GM18505 (cell line): ENCODE measurements at regions not wholly inside any gene's neighbourhood (a gene's known extent, or its start where the extent isn't known, plus 50 kb on each side); places are given as distances from the start of the nearest gene placed in this dataset.

Experiments used
- ATAC-seq: cut with Tn5 transposase; IDR thresholded peaks from one replicate; pipeline ENCODE4 v1.9.1; 2021; ENCODE audit not compliant: unreplicated experiment
- POLR2A ChIP-seq: IDR thresholded peaks from 4 replicates; pipeline ENCODE4 v1.6.1; 2011; ENCODE audit warnings: borderline replicate concordance; ENCODE audit not compliant: insufficient read depth, insufficient read length; ENCODE audit errors: extremely low read depth

DNA sequence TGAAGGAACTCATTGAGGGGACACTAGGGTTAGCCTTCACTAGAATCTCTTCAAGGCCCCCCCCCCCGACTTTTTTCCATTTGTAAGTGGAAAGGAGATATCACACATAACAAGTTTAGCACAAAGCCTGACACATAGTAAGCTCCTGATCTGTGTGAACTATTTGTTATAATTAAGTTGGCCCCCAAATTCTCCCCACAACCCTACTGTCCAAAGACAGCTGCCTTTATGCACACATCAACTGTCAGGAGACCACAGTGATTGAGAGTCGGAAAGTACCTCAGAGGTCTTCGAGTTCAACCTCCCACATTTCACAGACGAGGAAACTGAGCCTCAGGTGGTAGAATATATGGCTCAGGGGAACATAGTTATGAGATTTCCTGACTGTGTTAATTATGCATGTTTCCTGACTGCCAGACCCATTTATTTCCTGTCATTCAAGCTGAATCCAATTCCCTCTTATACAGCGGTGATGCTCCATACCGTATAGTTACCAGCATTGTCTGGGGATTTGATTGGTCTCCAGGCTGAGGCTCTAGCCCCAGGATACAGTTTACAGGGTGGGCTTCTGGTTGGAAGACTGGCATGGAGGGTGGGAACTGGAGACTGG is 227.4 kb upstream of the CMC1 start:
- ATAC-seq = no peak
- no peak for TF ChIP-seq POLR2A

DNA sequence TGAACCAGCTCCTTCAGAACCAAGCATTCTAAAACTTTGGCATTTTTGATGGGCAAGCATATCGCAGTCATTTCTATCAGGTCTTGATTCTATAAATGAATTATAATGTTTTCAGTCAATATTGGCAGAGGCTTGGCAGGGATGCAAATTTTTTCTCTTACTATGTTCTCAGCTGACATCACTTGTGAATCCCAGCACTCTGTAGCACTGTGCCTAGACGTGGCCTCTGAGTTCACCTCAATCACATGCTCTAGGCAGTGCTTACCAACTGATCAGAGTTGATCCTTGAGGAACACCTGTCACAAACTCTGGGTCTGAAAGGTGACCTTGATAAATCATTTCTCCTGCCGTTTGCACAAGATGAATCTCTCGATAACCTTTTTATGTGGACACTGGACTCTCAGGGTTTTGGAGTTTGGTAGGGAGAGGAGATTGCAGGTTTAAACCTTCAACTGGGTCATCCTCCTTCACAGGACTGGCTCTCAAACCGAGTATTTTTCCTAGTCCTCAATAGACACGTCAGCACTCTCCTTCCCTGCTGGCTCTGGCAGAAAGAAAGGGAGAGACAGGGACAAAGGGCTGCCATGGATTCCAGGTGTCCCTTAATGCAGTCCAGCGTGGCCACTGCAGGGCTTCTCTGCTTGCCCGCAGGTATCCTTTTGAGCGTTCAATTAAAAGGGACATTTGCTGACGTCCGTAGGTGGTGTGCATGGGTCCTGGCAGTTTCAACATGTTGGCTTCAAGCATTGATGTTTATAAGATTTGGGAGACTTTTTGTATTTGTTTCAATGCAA is 222.3 kb upstream of the CMC1 start:
- no peak for ATAC-seq
- TF ChIP-seq POLR2A = no peak

DNA sequence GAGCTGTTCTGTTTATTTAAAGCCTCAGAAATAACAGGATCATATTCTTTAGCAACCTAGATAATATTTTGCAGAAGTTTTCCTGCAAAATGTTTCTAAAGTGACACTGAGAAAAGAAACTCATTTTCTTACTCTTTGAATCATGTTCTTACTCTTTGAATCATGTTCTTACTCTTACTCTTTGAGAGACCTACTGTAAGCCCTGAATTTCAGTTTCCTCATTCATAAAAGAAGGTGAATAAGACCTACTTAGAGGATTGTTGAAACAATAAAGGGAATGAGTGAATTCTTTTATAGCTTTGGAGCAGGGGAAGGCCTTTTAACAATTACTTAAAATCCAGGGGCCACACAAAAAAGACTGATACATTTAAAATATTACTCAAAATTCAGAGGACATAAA is 221.7 kb upstream of the CMC1 start:
- no peak for ATAC-seq
- no peak for TF ChIP-seq POLR2A

DNA sequence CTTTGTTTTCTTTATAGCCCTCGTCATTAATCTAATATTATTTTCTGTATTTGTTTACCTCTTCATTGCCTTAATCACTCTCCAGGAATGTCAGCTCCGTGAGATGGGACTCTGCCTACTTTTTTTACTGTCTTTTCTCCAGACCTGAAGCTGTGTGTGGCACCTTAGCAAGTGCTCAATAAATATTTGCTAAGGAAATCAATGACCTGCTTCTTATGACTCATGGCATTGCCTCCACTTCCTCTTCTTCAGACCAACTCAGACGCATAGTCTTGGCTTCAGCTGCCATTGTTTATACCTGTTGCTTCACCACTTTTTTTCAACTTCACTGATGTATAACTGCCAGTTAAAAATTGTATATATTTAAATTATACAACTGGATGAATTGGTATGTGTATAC is 218.5 kb upstream of the CMC1 start:
- no peak for ATAC-seq
- TF ChIP-seq POLR2A = no peak

DNA sequence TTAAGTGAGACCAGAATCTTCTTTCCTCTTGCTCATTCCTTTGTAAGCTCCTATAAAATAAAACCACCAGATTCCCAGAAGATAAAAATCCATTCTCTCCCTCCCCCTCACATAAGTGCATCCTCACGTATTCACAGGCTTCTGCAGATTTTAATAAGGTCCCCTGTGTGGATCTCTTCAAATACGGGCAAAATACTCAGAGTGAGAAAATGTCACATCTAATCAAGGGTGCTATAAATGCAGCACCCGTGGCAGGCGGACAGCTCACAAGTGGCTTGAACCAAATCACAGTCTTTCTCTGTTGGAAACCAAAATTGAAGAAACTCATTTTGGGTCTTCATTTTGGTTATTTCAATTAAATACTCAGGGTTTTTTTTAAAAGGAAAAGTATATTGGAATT is 212.9 kb upstream of the CMC1 start:
- TF ChIP-seq POLR2A = no peak
- ATAC-seq = no peak

DNA sequence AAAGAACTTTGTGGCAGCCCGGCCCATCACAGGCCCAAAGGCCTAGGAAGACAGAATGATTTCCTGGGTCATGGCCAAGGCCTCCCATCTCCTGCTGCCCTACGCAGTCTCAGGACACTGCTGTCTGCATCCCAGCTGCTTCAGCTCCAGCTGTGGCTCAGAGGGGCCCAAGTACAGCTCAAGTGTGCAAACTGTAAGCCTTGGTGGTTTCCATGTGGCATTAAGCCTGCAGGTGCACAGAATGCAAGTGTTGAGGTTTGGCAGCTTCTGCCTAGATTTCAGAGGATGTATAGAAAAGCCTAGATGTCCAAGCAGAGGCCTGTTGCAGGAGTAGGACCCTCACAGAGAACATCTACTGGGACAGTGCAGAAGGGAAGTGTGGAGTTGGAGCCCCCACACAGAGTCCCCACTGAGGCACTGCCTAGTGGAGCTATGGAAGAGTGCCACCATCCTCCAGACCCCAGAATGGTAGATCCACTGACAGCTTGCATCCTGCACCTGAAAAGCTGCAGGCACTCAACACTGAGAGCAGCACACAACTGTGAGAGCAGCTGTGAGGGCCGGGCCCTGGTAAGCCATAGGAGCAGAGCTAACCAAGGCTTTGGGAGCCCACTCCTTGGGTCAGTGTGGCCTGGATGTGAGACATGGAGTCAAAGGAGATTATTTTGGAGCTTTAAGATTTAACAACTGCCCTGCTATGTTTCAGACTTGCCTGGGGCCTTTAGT is 208.2 kb upstream of the CMC1 start:
- no peak for TF ChIP-seq POLR2A
- ATAC-seq = no peak

DNA sequence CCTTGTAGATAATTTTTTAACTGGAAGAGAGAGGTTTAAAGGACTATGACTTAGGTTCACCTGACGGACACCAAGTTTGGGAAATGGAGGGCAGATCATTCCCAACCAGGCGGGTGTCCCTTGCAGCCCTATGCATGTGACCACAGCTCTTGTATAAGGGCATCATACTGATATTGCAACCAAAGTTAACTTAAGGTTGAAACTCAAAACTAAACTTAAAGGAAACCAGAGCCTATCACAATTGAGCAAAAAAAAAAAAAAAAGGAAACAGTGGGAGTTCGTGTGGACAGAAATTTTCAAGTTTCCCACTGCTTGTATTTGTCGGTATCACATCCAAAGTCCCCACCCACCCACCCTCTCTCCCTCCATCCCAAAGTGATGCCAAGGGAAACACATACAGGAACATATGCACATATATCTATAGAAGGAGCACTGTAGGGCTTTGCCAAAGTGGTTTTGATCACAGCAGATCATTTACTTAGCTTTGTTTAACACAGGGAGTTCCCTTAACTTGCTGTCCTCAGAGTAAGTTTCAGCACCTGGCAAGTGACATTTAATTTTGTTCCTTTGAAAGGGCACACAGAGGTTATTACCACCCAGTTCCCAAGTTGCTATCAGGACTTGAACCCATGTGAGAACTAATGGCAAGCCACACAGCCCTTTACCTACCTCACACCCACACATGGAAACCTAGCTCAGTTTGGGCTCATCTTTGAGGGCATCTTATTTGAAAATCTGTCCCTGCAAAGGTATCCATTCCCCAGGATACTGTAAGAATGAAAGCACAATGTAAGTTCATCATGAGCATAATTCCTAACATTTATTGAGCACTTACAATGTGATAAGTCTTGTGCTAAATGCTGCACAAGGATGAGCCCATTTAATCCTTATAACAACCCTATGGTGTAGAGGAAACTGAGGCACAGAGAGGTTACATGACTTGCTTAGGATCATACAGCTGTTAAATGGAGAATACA is 204.5 kb upstream of the CMC1 start:
- ATAC-seq = peak; percentile 49
- no peak for TF ChIP-seq POLR2A

DNA sequence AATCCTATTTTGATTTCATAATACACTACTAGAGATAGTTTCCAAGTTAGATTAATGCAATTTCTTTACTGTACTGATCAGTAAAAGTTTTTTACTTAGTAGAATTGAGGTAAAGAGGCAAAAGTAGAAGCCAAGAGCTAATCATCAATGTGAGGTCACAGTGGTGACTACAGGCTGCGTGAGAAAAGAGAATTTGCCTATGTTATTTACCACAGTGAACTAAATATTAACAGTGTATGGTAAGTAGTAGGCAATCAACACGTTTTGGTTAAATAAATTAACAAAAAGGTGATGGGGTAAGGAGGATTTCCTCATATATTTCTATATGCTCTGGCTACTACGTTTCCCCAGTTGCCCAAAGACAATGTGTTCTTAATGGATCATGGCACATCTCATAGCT is 202.2 kb upstream of the CMC1 start:
- no peak for ATAC-seq

DNA sequence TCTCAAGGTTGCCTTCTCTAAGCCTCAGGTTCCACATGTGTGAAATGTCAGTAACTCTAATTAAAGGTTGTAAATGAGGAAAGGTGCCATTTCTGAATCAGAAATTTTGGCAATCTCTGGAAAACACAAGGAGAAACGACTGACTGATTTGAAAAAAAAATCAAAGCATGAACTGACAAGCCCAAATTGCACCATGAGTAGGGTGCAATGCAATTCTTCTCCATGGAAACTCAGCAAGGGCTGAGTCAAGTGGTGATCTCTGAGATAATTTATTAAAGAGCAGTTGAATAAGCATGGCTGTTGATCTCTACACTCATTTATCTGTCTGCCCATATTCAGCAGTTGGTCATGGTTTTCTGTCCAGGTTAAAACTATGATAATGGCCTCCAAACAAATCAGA is 201.6 kb upstream of the CMC1 start:
- TF ChIP-seq POLR2A = no peak
- no peak for ATAC-seq

More for the DNA sequence above, 202.2 kb upstream of the CMC1 start:
- no peak for TF ChIP-seq POLR2A

DNA sequence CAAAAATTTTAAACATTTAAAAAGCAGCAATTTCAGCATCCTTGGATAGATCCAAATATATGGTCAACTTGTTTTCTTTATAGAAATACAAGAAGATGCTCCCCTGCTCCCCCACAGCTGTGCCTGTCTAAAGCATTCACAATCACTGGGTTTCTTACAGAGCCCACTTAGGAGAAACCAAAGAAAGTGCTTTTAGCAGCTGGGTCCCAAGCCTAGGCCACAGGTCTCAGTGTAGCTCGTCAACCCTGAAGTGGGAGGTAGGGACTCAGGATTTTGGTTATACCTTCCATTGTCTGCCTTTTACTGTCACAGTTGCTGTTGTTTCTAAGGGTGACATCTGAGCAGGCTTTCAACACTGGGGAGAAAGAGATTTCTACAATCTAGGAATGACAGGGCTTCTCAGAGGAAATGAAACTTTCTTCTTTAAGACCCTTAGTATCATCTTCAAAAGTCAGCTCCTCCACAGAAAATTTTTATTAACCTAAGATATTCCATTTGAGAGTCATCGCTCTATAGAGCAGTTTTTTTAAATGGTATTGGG is 199.3 kb upstream of the CMC1 start:
- TF ChIP-seq POLR2A = no peak
- ATAC-seq = peak; percentile 65

DNA sequence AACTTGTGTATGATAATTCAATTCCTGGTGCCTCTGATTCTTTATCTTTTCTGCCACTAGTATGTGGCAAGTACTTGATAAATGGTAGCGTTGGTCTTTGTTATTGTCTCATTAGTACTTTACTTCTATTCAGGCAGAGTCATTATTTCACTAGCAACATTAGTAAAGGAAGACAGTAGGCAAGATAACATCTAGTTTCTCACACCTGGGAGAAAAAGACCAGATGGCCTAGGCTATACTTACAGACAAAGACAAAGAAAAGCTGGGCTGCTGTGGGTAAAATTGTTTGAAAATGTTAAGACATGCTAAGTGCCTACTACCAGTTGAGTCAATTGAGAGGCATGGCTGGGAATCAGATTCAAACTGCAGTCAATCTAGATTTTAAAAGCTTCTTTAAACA is 198.7 kb upstream of the CMC1 start:
- ATAC-seq = peak; percentile 39
- TF ChIP-seq POLR2A = no peak

DNA sequence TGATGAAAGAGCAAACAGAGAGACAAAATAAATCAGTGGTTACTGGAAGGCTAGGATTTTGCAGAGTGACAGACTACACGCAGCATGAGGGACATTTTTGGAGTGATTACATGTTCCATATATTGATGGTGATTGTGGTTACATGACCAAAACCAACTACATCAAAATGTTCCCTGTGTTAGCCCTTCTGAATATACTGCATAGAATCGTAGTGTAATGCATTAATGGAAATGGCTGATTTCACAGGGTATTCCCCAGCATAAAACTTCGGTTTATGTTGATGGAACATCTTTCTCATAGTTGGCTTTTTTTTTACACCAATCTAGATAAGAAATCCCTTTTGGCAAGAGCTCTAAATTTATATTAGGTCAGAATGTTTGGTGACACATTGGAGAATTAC is 191.3 kb upstream of the CMC1 start:
- ATAC-seq = no peak
- TF ChIP-seq POLR2A = no peak
